GM23338 (cell line): ENCODE measurements at regions not wholly inside any gene's neighbourhood (a gene's known extent, or its start where the extent isn't known, plus 50 kb on each side); places are given as distances from the start of the nearest gene placed in this dataset.
A peak's percentile ranks its signal among the peaks of the same experiment; 100 is the strongest.

Source experiments
- ATAC-seq: fragments of 200-7000 bp; cut with Tn5 transposase; 3 replicates; pipeline ENCODE4 v1.9.1; 2020
- DNase-seq: peaks from one replicate; pipeline ENCODE4 v3.0.0-alpha.2; 2015; ENCODE audit warnings: low spot score
- H2AFZ ChIP-seq: fragments of 200-600 bp; sonication (generic); 2 replicates; pipeline ENCODE4 v1.8.0; 2016; ENCODE audit warnings: antibody characterized with exemption, mild to moderate bottlenecking, moderate library complexity
- H3F3A ChIP-seq: fragments of 200-600 bp; sonication (generic); replicated peaks from 2 replicates; pipeline ENCODE4 v1.8.0; 2017; ENCODE audit warnings: antibody characterized with exemption, mixed run types, low read depth
- H3K27ac ChIP-seq: fragments of 200-600 bp; sonication (generic); 2 replicates; pipeline ENCODE4 v1.6.1; 2016; ENCODE audit warnings: low read depth
- H3K27me3 ChIP-seq: fragments of 200-600 bp; sonication (generic); 2 replicates; pipeline ENCODE4 v1.8.0; 2016; ENCODE audit warnings: mild to moderate bottlenecking, mixed run types, moderate library complexity; ENCODE audit not compliant: insufficient read depth
- H3K36me3 ChIP-seq: fragments of 200-600 bp; sonication (generic); 2 replicates; pipeline ENCODE4 v1.8.0; 2016; ENCODE audit warnings: mild to moderate bottlenecking; ENCODE audit not compliant: insufficient read depth
- H3K4me1 ChIP-seq: fragments of 200-600 bp; sonication (generic); 2 replicates; pipeline ENCODE4 v1.8.0; 2016; ENCODE audit warnings: mild to moderate bottlenecking, moderate library complexity; ENCODE audit not compliant: insufficient read depth
- H3K4me2 ChIP-seq: fragments of 200-600 bp; sonication (generic); 2 replicates; pipeline ENCODE4 v1.7.1; 2017; ENCODE audit warnings: mixed run types
- H3K4me3 ChIP-seq: fragments of 200-600 bp; sonication (generic); 2 replicates; pipeline ENCODE4 v1.6.1; 2016; ENCODE audit warnings: mixed run types
- H3K79me2 ChIP-seq: fragments of 200-600 bp; sonication (generic); replicated peaks from 2 replicates; pipeline ENCODE4 v1.8.0; 2017; ENCODE audit warnings: mild to moderate bottlenecking; ENCODE audit not compliant: insufficient read depth
- H3K9me2 ChIP-seq: fragments of 200-600 bp; sonication (generic); 2 replicates; pipeline ENCODE4 v1.8.0; 2017; ENCODE audit not compliant: insufficient read depth
- H4K20me1 ChIP-seq: fragments of 200-600 bp; sonication (generic); replicated peaks from 2 replicates; pipeline ENCODE4 v1.8.0; 2017; ENCODE audit warnings: mild to moderate bottlenecking; ENCODE audit not compliant: insufficient read depth
- H3K27ac Mint-ChIP-seq: 2 replicates; pipeline ENCODE4 v1.8.0; 2020; ENCODE audit warnings: inconsistent platforms, mild to moderate bottlenecking, moderate library complexity, mixed read lengths
- H3K27me3 Mint-ChIP-seq: 3 replicates; pipeline ENCODE4 v1.8.0; 2022; ENCODE audit warnings: low read depth, mild to moderate bottlenecking, moderate library complexity, mixed read lengths, inconsistent platforms; ENCODE audit not compliant: insufficient read depth, poor library complexity
- H3K36me3 Mint-ChIP-seq: 3 replicates; pipeline ENCODE4 v1.8.0; 2021; ENCODE audit warnings: low read depth, mild to moderate bottlenecking, inconsistent platforms, moderate library complexity, mixed read lengths
- H3K4me1 Mint-ChIP-seq: 3 replicates; pipeline ENCODE4 v1.8.0; 2020; ENCODE audit warnings: mild to moderate bottlenecking, inconsistent platforms, mixed read lengths
- H3K4me3 Mint-ChIP-seq: 3 replicates; pipeline ENCODE4 v1.8.0; 2021; ENCODE audit warnings: moderate library complexity, mild to moderate bottlenecking, inconsistent platforms, mixed read lengths
- H3K9me3 Mint-ChIP-seq: 3 replicates; pipeline ENCODE4 v1.8.0; 2020; ENCODE audit warnings: moderate library complexity, mild to moderate bottlenecking, inconsistent platforms, mixed read lengths
- CREB1 ChIP-seq: fragments of 250-450 bp; sonication (Bioruptor Pico); IDR thresholded peaks from 2 replicates; pipeline ENCODE4 v1.5.0; 2020; ENCODE audit warnings: low read depth, mild to moderate bottlenecking, moderate library complexity
- EZH2 ChIP-seq: fragments of 200-600 bp; sonication (generic); IDR thresholded peaks from one replicate; pipeline ENCODE4 v1.8.0; 2017; ENCODE audit warnings: antibody characterized with exemption, mild to moderate bottlenecking, low read depth; ENCODE audit not compliant: unreplicated experiment
- JUNB ChIP-seq: IDR thresholded peaks from one replicate; pipeline ENCODE4 v1.6.1; 2016; ENCODE audit warnings: antibody characterized with exemption; ENCODE audit not compliant: unreplicated experiment
- ZNF114 ChIP-seq: fragments of 250-450 bp; sonication (Bioruptor Pico); IDR thresholded peaks from 2 replicates; pipeline ENCODE4 v1.5.0; 2020; ENCODE audit warnings: mild to moderate bottlenecking, moderate library complexity
- ZNF331 ChIP-seq: fragments of 250-450 bp; sonication (Bioruptor Pico); IDR thresholded peaks from 2 replicates; pipeline ENCODE4 v1.5.0; 2020; ENCODE audit warnings: low read depth, mild to moderate bottlenecking, moderate library complexity
- TF ChIP-seq, protein P1 (sequence below): fragments of 250-450 bp; sonication (Bioruptor Pico); IDR thresholded peaks from 2 replicates; pipeline ENCODE4 v1.5.0; 2020; ENCODE audit warnings: mild to moderate bottlenecking, moderate library complexity
- TF ChIP-seq, protein P2 (sequence below), 2 experiments: fragments of 200-600 bp in 1 of 2; sonication (generic) in 1 of 2; conservative IDR thresholded peaks; 2 replicates each; pipeline versions ENCODE4 v1.5.1 to v1.6.1; 2016 to 2017; ENCODE audit warnings: antibody characterized with exemption in 2 of 2, low read depth in 2 of 2, mild to moderate bottlenecking in 2 of 2, moderate library complexity in 1 of 2

DNA sequence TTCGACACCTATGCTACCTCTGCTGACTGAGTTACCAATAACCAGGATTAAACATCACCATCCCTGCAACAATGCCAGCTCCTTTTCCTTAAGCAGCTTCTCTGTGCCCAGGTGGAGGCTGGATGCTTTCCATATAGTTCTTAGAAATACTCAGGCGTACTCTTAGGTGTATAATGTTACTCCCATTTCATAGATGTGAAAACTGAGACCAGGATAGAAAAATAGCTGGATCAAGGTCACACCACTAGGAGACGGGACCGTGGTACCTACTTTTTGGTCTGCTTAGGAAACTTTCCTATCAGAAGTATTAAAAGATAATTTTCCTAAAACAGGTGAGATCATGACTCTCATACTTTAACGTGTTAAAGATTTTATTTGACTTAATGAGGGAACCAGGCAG lies 141.7 kb upstream of the RPL38 start (continued):
- TF ChIP-seq, protein P1, sequence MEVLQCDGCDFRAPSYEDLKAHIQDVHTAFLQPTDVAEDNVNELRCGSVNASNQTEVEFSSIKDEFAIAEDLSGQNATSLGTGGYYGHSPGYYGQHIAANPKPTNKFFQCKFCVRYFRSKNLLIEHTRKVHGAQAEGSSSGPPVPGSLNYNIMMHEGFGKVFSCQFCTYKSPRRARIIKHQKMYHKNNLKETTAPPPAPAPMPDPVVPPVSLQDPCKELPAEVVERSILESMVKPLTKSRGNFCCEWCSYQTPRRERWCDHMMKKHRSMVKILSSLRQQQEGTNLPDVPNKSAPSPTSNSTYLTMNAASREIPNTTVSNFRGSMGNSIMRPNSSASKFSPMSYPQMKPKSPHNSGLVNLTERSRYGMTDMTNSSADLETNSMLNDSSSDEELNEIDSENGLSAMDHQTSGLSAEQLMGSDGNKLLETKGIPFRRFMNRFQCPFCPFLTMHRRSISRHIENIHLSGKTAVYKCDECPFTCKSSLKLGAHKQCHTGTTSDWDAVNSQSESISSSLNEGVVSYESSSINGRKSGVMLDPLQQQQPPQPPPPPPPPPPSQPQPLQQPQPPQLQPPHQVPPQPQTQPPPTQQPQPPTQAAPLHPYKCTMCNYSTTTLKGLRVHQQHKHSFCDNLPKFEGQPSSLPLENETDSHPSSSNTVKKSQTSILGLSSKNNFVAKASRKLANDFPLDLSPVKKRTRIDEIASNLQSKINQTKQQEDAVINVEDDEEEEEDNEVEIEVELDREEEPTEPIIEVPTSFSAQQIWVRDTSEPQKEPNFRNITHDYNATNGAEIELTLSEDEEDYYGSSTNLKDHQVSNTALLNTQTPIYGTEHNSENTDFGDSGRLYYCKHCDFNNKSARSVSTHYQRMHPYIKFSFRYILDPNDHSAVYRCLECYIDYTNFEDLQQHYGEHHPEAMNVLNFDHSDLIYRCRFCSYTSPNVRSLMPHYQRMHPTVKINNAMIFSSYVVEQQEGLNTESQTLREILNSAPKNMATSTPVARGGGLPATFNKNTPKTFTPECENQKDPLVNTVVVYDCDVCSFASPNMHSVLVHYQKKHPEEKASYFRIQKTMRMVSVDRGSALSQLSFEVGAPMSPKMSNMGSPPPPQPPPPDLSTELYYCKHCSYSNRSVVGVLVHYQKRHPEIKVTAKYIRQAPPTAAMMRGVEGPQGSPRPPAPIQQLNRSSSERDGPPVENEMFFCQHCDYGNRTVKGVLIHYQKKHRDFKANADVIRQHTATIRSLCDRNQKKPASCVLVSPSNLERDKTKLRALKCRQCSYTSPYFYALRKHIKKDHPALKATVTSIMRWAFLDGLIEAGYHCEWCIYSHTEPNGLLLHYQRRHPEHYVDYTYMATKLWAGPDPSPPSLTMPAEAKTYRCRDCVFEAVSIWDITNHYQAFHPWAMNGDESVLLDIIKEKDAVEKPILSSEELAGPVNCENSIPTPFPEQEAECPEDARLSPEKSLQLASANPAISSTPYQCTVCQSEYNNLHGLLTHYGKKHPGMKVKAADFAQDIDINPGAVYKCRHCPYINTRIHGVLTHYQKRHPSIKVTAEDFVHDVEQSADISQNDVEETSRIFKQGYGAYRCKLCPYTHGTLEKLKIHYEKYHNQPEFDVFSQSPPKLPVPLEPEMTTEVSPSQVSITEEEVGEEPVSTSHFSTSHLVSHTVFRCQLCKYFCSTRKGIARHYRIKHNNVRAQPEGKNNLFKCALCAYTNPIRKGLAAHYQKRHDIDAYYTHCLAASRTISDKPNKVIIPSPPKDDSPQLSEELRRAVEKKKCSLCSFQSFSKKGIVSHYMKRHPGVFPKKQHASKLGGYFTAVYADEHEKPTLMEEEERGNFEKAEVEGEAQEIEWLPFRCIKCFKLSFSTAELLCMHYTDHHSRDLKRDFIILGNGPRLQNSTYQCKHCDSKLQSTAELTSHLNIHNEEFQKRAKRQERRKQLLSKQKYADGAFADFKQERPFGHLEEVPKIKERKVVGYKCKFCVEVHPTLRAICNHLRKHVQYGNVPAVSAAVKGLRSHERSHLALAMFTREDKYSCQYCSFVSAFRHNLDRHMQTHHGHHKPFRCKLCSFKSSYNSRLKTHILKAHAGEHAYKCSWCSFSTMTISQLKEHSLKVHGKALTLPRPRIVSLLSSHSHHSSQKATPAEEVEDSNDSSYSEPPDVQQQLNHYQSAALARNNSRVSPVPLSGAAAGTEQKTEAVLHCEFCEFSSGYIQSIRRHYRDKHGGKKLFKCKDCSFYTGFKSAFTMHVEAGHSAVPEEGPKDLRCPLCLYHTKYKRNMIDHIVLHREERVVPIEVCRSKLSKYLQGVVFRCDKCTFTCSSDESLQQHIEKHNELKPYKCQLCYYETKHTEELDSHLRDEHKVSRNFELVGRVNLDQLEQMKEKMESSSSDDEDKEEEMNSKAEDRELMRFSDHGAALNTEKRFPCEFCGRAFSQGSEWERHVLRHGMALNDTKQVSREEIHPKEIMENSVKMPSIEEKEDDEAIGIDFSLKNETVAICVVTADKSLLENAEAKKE (CRISPR knock-in tag) = no peak
- TF ChIP-seq JUNB = no peak

DNA sequence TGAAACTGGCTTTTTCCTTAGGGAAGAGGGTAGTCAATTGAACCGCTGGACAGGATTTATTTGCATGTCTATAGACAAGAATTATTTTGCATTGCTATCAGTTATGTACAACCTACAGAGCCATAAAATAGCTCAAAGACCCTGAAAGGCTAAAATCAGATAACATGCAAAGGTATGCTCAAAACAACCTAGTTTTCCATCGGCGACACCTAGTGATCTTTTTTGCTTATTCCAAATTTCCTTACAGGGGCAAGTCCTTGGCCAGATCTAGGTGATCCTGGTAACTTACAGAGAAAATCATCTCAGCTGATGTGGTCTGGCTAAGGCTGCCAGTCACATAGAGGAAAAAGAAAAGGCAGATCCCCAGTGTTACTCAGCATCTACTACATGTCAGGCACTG lies 141.2 kb upstream of the RPL38 start:
- no peak for ATAC-seq
- Mint-ChIP-seq H3K27me3 (peaks cover 2% of the 10 kb centered on the region), H3K27ac (no peak overlapping the region), H3K36me3 (no peaks in the 10 kb centered on the region), H3K4me3 (no peak overlapping the region), H3K4me1 (peaks cover 6% of the 10 kb centered on the region), H3K9me3 (peaks cover 3% of the 10 kb centered on the region; the same call in 2 of the 3 replicates)
- Histone ChIP-seq H2AFZ (no peak overlapping the region), H3F3A (no peaks in the 10 kb centered on the region), H3K27me3 (no peaks in the 10 kb centered on the region), H4K20me1 (no peaks in the 10 kb centered on the region), H3K9me2 (no peaks in the 10 kb centered on the region), H3K79me2 (no peaks in the 10 kb centered on the region), H3K27ac (no peak overlapping the region), H3K4me1 (no peaks in the 10 kb centered on the region), H3K4me2 (no peak overlapping the region), H3K4me3 (no peak overlapping the region), H3K36me3 (no peaks in the 10 kb centered on the region)
- TF ChIP-seq ZNF114 (CRISPR knock-in tag) (no peak), CREB1 (CRISPR knock-in tag) (no peak), EZH2 (no peak), ZNF331 (no peak)
- TF ChIP-seq, protein P2, sequence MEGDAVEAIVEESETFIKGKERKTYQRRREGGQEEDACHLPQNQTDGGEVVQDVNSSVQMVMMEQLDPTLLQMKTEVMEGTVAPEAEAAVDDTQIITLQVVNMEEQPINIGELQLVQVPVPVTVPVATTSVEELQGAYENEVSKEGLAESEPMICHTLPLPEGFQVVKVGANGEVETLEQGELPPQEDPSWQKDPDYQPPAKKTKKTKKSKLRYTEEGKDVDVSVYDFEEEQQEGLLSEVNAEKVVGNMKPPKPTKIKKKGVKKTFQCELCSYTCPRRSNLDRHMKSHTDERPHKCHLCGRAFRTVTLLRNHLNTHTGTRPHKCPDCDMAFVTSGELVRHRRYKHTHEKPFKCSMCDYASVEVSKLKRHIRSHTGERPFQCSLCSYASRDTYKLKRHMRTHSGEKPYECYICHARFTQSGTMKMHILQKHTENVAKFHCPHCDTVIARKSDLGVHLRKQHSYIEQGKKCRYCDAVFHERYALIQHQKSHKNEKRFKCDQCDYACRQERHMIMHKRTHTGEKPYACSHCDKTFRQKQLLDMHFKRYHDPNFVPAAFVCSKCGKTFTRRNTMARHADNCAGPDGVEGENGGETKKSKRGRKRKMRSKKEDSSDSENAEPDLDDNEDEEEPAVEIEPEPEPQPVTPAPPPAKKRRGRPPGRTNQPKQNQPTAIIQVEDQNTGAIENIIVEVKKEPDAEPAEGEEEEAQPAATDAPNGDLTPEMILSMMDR (conservative IDR thresholded peaks at IDR 0.05; ENCODE audit: low read depth in 2 of 2) = peak in 1 of 2 experiments; percentile 30; a peak in 2 of 4 replicates
- no peak for DNase-seq
